OCI-LY7 (cell line): ENCODE measurements at regions not wholly inside any gene's neighbourhood (a gene's known extent, or its start where the extent isn't known, plus 50 kb on each side); places are given as distances from the start of the nearest gene placed in this dataset.

Source experiments
- BruUV-seq: library from RNA; stranded (reverse); fragments of 400-500 nt; replicated peaks from 2 replicates; lab custom pipeline; 2021; lab: Mats Ljungman, UMichigan
- CTCF ChIA-PET: fragments of 300-600 bp; sonication (Branson Sonifier 250); formaldehyde crosslinking; loops from one replicate; lab custom pipeline; 2022; ENCODE audit warnings: antibody characterized with exemption; ENCODE audit not compliant: unreplicated experiment; lab: Charles Lee
- POLR2A ChIA-PET: fragments of 300-600 bp; sonication (Branson Sonifier 250); formaldehyde crosslinking; loops from one replicate; lab custom pipeline; 2022; ENCODE audit warnings: antibody characterized with exemption; lab: Charles Lee
- DNase-seq: peaks from one replicate; pipeline ENCODE4 v3.0.0-alpha.2; 2015; ENCODE audit warnings: low spot score
- H2AFZ ChIP-seq: fragments of 200-600 bp; sonication (generic), shearing (Covaris generic); 2 replicates; pipeline ENCODE4 v1.6.1; 2014; ENCODE audit warnings: mild to moderate bottlenecking, antibody characterized with exemption, low read length, moderate library complexity
- H3K27ac ChIP-seq: fragments of 200-600 bp; sonication (generic); 2 replicates; pipeline ENCODE4 v1.5.1; 2014; ENCODE audit warnings: mixed run types, low read depth, mild to moderate bottlenecking, moderate library complexity, low read length, inconsistent platforms; ENCODE audit not compliant: poor library complexity, severe bottlenecking
- H3K36me3 ChIP-seq: fragments of 200-600 bp; sonication (generic); 2 replicates; pipeline ENCODE4 v1.6.1; 2014; ENCODE audit warnings: mild to moderate bottlenecking, antibody characterized with exemption, low read length, moderate library complexity, mixed read lengths; ENCODE audit not compliant: insufficient read depth
- H3K4me1 ChIP-seq: fragments of 200-600 bp; sonication (generic); 2 replicates; pipeline ENCODE4 v1.5.1; 2014; ENCODE audit warnings: mild to moderate bottlenecking, low read length; ENCODE audit not compliant: insufficient read depth, poor library complexity, severe bottlenecking
- H3K4me2 ChIP-seq: fragments of 200-600 bp; sonication (generic); 2 replicates; pipeline ENCODE4 v1.6.1; 2014; ENCODE audit warnings: mild to moderate bottlenecking, low read length
- H3K4me3 ChIP-seq: fragments of 200-600 bp; sonication (generic); 2 replicates; pipeline ENCODE4 v1.5.1; 2014; ENCODE audit warnings: mild to moderate bottlenecking, low read depth, low read length; ENCODE audit not compliant: poor library complexity, severe bottlenecking
- H3K79me2 ChIP-seq: fragments of 200-600 bp; sonication (generic); 2 replicates; pipeline ENCODE4 v1.6.1; 2016; ENCODE audit warnings: low read depth, mild to moderate bottlenecking, low read length, moderate library complexity, mixed read lengths; ENCODE audit not compliant: insufficient read depth
- H3K9me2 ChIP-seq: fragments of 200-600 bp; sonication (generic); 2 replicates; pipeline ENCODE4 v1.6.1; 2016; ENCODE audit warnings: mild to moderate bottlenecking, low read length, mixed read lengths; ENCODE audit not compliant: insufficient read depth
- H3K9me3 ChIP-seq: fragments of 200-600 bp; sonication (generic); 2 replicates; pipeline ENCODE4 v1.6.1; 2014; ENCODE audit warnings: mild to moderate bottlenecking, mixed run types, low read length, mixed read lengths
- H4K20me1 ChIP-seq: fragments of 200-600 bp; sonication (generic); 2 replicates; pipeline ENCODE4 v1.6.1; 2014; ENCODE audit warnings: mild to moderate bottlenecking, antibody characterized with exemption, low read length, moderate library complexity, mixed read lengths; ENCODE audit not compliant: insufficient read depth
- CTCF ChIP-seq: fragments of 200-600 bp; sonication (generic); conservative IDR thresholded peaks from 2 replicates; pipeline ENCODE4 v1.5.1; 2014; ENCODE audit warnings: mild to moderate bottlenecking, antibody characterized with exemption, low read length, moderate library complexity, mixed read lengths
- EZH2phosphoT487 ChIP-seq: fragments of 200-600 bp; sonication (generic); IDR thresholded peaks from 2 replicates; pipeline ENCODE4 v1.6.1; 2018; ENCODE audit warnings: low read depth, borderline replicate concordance, mild to moderate bottlenecking, mixed run types, antibody characterized with exemption, low read length, moderate library complexity, mixed read lengths
- intact Hi-C: fragments of 100-400 bp; cut with micrococcal nuclease; formaldehyde crosslinking; loops from one replicate; pipeline ENCODE4 v1.10.0; 2022; ENCODE audit not compliant: unreplicated experiment

DNA sequence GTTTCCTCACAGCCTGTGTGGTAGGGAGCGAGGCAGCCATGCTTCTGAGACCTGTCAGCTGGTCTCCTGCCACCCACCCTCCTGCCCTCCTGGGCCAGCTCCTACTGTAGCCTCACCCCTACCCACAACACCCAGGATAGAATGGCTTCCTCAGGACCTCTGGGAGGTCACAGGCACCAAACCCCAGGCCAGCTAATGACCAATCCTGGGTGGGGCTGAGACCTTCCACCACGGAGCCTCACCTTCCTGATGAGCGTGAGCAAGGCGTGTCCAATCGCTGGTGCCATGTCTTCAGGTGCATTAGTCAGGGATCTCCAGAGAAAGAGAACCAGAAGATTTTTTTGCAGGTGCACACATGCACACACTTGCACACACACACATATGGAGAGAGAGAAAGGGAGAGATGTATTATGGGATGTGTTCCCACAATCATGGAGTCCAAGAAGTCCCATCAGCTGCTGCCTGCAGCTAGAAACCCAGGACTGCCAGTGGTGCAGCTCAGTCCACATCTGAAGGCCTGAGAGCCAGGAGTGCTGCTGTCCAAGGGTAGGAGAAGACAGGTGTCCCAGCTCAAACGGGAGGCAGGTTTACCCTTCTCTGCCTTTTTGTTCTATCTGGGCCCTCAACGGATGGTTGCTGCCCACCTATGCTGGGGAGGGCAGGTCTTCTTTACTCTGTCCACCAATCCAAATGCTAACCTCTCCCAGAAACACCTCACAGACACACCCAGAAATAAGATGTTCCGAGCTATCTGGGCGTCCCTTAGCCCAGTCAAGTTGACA, 70.4 kb upstream of the HDAC4 start:
- Histone ChIP-seq H3K27ac (no peak overlapping the region), H3K9me2 (no peaks in the 10 kb centered on the region), H3K36me3 (no peaks in the 10 kb centered on the region), H3K9me3 (no peaks in the 10 kb centered on the region), H4K20me1 (no peaks in the 10 kb centered on the region), H3K4me1 (no peaks in the 10 kb centered on the region), H2AFZ (no peak overlapping the region), H3K4me2 (no peak overlapping the region), H3K79me2 (no peaks in the 10 kb centered on the region), H3K4me3 (no peak overlapping the region)
- ChIA-PET CTCF (no interaction called here), POLR2A (no interaction called here)
- no peak for DNase-seq
- TF ChIP-seq EZH2phosphoT487 = no peak
- TF ChIP-seq CTCF = no peak
- intact Hi-C loops = no loop called here
- no TSS peak for BruUV-seq

DNA sequence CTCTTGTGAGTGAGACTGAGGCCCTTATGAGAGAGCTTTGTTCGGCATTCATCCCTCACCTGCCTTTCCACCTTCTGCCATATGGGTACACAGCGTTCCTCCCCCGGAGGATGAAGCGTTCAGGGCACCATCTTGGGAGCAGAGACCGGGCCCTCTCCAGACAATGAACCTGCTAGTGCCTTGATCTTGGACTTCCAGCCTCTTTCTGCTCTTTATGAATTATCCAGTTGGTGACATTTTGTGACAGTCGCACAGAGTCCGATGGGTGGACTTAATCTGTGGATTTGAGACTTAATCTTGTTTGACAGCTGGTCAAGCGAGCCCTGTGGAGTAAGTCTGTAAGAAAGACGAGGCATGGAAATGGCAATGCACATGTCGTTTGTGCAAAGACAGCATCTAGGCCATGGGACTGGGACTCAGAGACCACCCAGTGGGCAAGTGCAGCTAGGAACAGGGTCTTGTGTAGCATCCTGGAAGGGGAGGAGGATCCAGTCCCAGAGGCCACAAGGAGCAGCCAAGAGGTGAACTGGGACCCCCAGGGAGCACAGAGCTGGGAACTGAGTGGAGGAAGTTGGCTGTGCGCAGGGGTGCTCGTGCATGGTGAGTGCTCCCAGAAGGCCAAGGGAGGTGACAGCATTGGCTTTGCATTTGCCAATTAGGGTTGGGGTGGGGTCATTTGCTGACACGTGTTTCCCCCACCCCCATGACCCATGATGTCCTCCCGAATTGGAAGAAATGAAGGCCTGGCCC, 69.5 kb upstream of the HDAC4 start:
- no peak for DNase-seq
- ChIA-PET CTCF (no interaction called here), POLR2A (no interaction called here)
- Histone ChIP-seq H3K9me3 (no peaks in the 10 kb centered on the region), H3K9me2 (no peaks in the 10 kb centered on the region), H3K27ac (no peak overlapping the region), H3K79me2 (no peaks in the 10 kb centered on the region), H3K4me1 (no peaks in the 10 kb centered on the region), H3K4me3 (no peak overlapping the region), H3K36me3 (no peaks in the 10 kb centered on the region), H2AFZ (no peak overlapping the region), H4K20me1 (no peaks in the 10 kb centered on the region), H3K4me2 (no peak overlapping the region)
- no TSS peak for BruUV-seq
- TF ChIP-seq CTCF (no peak), EZH2phosphoT487 (no peak)
- intact Hi-C loops = no loop called here
